MM.1S (cell line): ENCODE measurements at regions not wholly inside any gene's neighbourhood (a gene's known extent, or its start where the extent isn't known, plus 50 kb on each side); places are given as distances from the start of the nearest gene placed in this dataset.

ENCODE experiments used
- DNase-seq: peaks from one replicate; pipeline ENCODE4 v3.0.0-alpha.2; 2015
- H2AFZ ChIP-seq: fragments of 300-600 bp; sonication (generic); 2 replicates; pipeline ENCODE4 v1.6.0; 2016; ENCODE audit warnings: antibody characterized with exemption, low read length
- H3F3A ChIP-seq: fragments of 300-600 bp; sonication (generic); 2 replicates; pipeline ENCODE4 v1.6.1; 2016; ENCODE audit warnings: mild to moderate bottlenecking, antibody characterized with exemption, low read length, moderate library complexity, mixed read lengths; ENCODE audit not compliant: insufficient read depth
- H3K27ac ChIP-seq: fragments of 300-600 bp; sonication (generic); 2 replicates; pipeline ENCODE4 v1.5.1; 2016; ENCODE audit warnings: mild to moderate bottlenecking, low read length
- H3K27me3 ChIP-seq: fragments of 300-600 bp; sonication (generic); replicated peaks from 2 replicates; pipeline ENCODE4 v1.6.0; 2016; ENCODE audit warnings: low read length; ENCODE audit not compliant: insufficient read depth
- H3K36me3 ChIP-seq: fragments of 300-600 bp; sonication (generic); replicated peaks from 2 replicates; pipeline ENCODE4 v1.6.1; 2016; ENCODE audit warnings: mild to moderate bottlenecking, low read length, mixed read lengths; ENCODE audit not compliant: insufficient read depth
- H3K4me1 ChIP-seq: fragments of 300-600 bp; sonication (generic); 2 replicates; pipeline ENCODE4 v1.6.1; 2016; ENCODE audit warnings: low read length, mixed read lengths
- H3K4me2 ChIP-seq: fragments of 300-600 bp; sonication (generic); 2 replicates; pipeline ENCODE4 v1.6.0; 2016; ENCODE audit warnings: low read depth, low read length
- H3K4me3 ChIP-seq: fragments of 300-600 bp; sonication (generic); 2 replicates; pipeline ENCODE4 v1.5.1; 2016; ENCODE audit warnings: low read length, mixed read lengths
- H3K79me2 ChIP-seq: fragments of 300-600 bp; sonication (generic); 2 replicates; pipeline ENCODE4 v1.6.1; 2016; ENCODE audit warnings: mixed run types, low read length, mixed read lengths
- H3K9ac ChIP-seq: fragments of 300-600 bp; sonication (generic); 2 replicates; pipeline ENCODE4 v1.6.1; 2016; ENCODE audit warnings: low read length, mixed read lengths
- H3K9me2 ChIP-seq: fragments of 300-600 bp; sonication (generic); replicated peaks from 2 replicates; pipeline ENCODE4 v1.6.1; 2016; ENCODE audit warnings: mild to moderate bottlenecking, low read length, mixed read lengths; ENCODE audit not compliant: insufficient read depth
- H3K9me3 ChIP-seq: fragments of 300-600 bp; sonication (generic); replicated peaks from 2 replicates; pipeline ENCODE4 v1.6.1; 2016; ENCODE audit warnings: mild to moderate bottlenecking, low read length, mixed read lengths; ENCODE audit not compliant: insufficient read depth
- H4K20me1 ChIP-seq: fragments of 300-600 bp; sonication (generic); 2 replicates; pipeline ENCODE4 v1.6.1; 2016; ENCODE audit warnings: mild to moderate bottlenecking, low read length, moderate library complexity, mixed read lengths; ENCODE audit not compliant: insufficient read depth
- EZH2 ChIP-seq: fragments of 300-600 bp; sonication (generic); optimal IDR thresholded peaks from 2 replicates; pipeline ENCODE3; 2017; ENCODE audit warnings: low read depth, mild to moderate bottlenecking, antibody characterized with exemption, low read length, mixed read lengths
- EZH2phosphoT487 ChIP-seq: fragments of 300-600 bp; sonication (generic); IDR thresholded peaks from 2 replicates; pipeline ENCODE4 v1.6.1; 2018; ENCODE audit warnings: antibody characterized with exemption, low read length
- TF ChIP-seq, protein P1 (sequence below): fragments of 300-600 bp; sonication (generic); IDR thresholded peaks from 2 replicates; pipeline ENCODE4 v1.5.1; 2016; ENCODE audit warnings: antibody characterized with exemption, low read length, mixed read lengths

DNA sequence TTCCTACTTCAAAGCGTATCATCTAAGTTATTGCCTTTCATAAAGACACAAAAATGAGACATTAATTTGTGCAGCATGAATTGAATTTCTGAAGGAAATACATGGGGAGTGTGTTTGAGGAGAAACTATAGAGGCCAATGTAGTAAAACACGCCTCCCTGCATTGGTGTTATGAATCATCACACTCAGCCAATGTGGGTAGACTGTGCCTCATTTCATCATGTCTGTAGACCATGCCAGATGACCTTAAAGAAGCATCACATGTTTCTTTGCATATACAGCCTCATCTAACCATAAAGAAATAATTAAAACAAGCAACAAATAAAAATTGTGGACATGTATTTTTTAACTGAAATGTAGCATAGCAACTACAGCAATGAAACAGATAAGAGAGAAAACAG lies 486.0 kb upstream of the ADAMTS9 start:
- no peaks in the 10 kb centered on the region for H3K4me1 ChIP-seq
- TF ChIP-seq EZH2: no peak
- no peak for TF ChIP-seq EZH2phosphoT487
- TF ChIP-seq, protein P1, sequence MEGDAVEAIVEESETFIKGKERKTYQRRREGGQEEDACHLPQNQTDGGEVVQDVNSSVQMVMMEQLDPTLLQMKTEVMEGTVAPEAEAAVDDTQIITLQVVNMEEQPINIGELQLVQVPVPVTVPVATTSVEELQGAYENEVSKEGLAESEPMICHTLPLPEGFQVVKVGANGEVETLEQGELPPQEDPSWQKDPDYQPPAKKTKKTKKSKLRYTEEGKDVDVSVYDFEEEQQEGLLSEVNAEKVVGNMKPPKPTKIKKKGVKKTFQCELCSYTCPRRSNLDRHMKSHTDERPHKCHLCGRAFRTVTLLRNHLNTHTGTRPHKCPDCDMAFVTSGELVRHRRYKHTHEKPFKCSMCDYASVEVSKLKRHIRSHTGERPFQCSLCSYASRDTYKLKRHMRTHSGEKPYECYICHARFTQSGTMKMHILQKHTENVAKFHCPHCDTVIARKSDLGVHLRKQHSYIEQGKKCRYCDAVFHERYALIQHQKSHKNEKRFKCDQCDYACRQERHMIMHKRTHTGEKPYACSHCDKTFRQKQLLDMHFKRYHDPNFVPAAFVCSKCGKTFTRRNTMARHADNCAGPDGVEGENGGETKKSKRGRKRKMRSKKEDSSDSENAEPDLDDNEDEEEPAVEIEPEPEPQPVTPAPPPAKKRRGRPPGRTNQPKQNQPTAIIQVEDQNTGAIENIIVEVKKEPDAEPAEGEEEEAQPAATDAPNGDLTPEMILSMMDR: no peak
- no peaks in the 10 kb centered on the region for H3F3A ChIP-seq
- no peak overlapping the region for H3K9ac ChIP-seq
- H3K4me3 ChIP-seq: no peak overlapping the region
- H3K9me3 ChIP-seq: no peaks in the 10 kb centered on the region
- H3K9me2 ChIP-seq: no peaks in the 10 kb centered on the region
- no peak overlapping the region for H3K27ac ChIP-seq
- no peak overlapping the region for H2AFZ ChIP-seq
- DNase-seq: no peak
- no peak overlapping the region for H3K4me2 ChIP-seq
- H3K79me2 ChIP-seq: no peaks in the 10 kb centered on the region
- H3K36me3 ChIP-seq: no peaks in the 10 kb centered on the region
- H4K20me1 ChIP-seq: no peaks in the 10 kb centered on the region
- H3K27me3 ChIP-seq: no peaks in the 10 kb centered on the region

DNA sequence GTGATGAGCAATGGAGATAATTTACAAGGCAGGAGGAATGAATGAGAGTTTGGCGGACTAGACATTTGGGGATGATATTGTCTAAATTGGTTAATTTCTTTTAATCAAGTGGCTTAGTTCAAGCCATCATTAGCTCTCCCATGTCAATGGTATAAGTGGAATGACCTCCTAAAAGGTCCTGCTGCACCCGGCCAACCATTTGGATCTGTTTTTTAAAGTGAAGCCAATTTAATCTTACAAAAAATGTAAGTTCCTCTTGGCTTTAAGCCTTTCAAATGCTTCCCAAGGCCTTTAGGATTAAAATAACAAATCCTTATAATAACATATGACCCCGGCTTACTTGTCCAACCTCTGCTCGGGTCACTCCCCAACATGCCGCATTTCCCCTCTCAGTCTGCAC lies 484.4 kb upstream of the ADAMTS9 start:
- Histone ChIP-seq H2AFZ (no peak overlapping the region), H3K4me3 (no peak overlapping the region), H3K27ac (no peak overlapping the region), H3K4me1 (no peaks in the 10 kb centered on the region), H4K20me1 (no peaks in the 10 kb centered on the region), H3K4me2 (no peak overlapping the region), H3K9ac (no peak overlapping the region), H3K27me3 (no peaks in the 10 kb centered on the region), H3F3A (no peaks in the 10 kb centered on the region), H3K79me2 (no peaks in the 10 kb centered on the region), H3K36me3 (no peaks in the 10 kb centered on the region), H3K9me2 (no peaks in the 10 kb centered on the region), H3K9me3 (no peaks in the 10 kb centered on the region)
- DNase-seq: no peak
- TF ChIP-seq, protein P1: no peak
- TF ChIP-seq EZH2: no peak
- TF ChIP-seq EZH2phosphoT487: no peak

- no peaks in the 10 kb centered on the region for H4K20me1 ChIP-seq
- TF ChIP-seq, protein P1: no peak; the same call in 1 of the 2 replicates
- no peak for TF ChIP-seq EZH2
- no peak for TF ChIP-seq EZH2phosphoT487
These were observed 482.7 kb upstream of the ADAMTS9 start for GRCh38 chr3:65170390-65171042.

More at GRCh38 chr3:65170390-65171042, 482.7 kb upstream of the ADAMTS9 start:
- H3K4me1 ChIP-seq: no peaks in the 10 kb centered on the region
- H2AFZ ChIP-seq: no peak overlapping the region
- no peaks in the 10 kb centered on the region for H3F3A ChIP-seq
- H3K27me3 ChIP-seq: no peaks in the 10 kb centered on the region
- no peaks in the 10 kb centered on the region for H3K9me3 ChIP-seq
- H3K9ac ChIP-seq: no peak overlapping the region
- no peaks in the 10 kb centered on the region for H3K36me3 ChIP-seq
- H3K79me2 ChIP-seq: no peaks in the 10 kb centered on the region
- DNase-seq: no peak
- H3K27ac ChIP-seq: no peak overlapping the region
- no peak overlapping the region for H3K4me3 ChIP-seq
- H3K4me2 ChIP-seq: no peak overlapping the region
- no peaks in the 10 kb centered on the region for H3K9me2 ChIP-seq
